Osteocyte (in vitro differentiated cells): ENCODE measurements at regions not wholly inside any gene's neighbourhood (a gene's known extent, or its start where the extent isn't known, plus 50 kb on each side); places are given as distances from the start of the nearest gene placed in this dataset.
"Not testable (repeated sequence)": the region's sequence is repeated elsewhere in the genome, so short reads cannot be mapped to it uniquely, and the experiment has no call there.

ENCODE experiments used
- DNase-seq: peaks from one replicate; pipeline ENCODE4 v3.0.0; 2021; ENCODE audit warnings: mixed read lengths; ENCODE audit not compliant: unreplicated experiment; ENCODE audit errors: extremely low spot score
- H3K27ac Mint-ChIP-seq: one replicate; pipeline ENCODE4 v1.8.0; 2021; ENCODE audit warnings: mild to moderate bottlenecking, mixed read lengths; ENCODE audit not compliant: unreplicated experiment
- H3K27me3 Mint-ChIP-seq: one replicate; pipeline ENCODE4 v1.8.0; 2021; ENCODE audit warnings: mixed read lengths; ENCODE audit not compliant: unreplicated experiment
- H3K36me3 Mint-ChIP-seq: one replicate; pipeline ENCODE4 v1.8.0; 2021; ENCODE audit warnings: mixed read lengths; ENCODE audit not compliant: unreplicated experiment
- H3K4me1 Mint-ChIP-seq: one replicate; pipeline ENCODE4 v1.8.0; 2021; ENCODE audit warnings: mixed read lengths; ENCODE audit not compliant: unreplicated experiment
- H3K4me3 Mint-ChIP-seq: one replicate; pipeline ENCODE4 v1.8.0; 2021; ENCODE audit warnings: mild to moderate bottlenecking, moderate library complexity, mixed read lengths; ENCODE audit not compliant: unreplicated experiment
- H3K9me3 Mint-ChIP-seq: one replicate; pipeline ENCODE4 v1.8.0; 2021; ENCODE audit warnings: mixed read lengths; ENCODE audit not compliant: unreplicated experiment
- CTCF ChIP-seq: fragments of 200-600 bp; sonication (generic); IDR thresholded peaks from 2 replicates; pipeline ENCODE4 v1.5.0; 2021; ENCODE audit warnings: antibody characterized with exemption, mild to moderate bottlenecking, moderate library complexity

GRCh38 chr5:121479337-121479736 is 372.3 kb upstream of the FTMT start:
- no peaks in the 10 kb centered on the region for H3K4me1 Mint-ChIP-seq

GRCh38 chr5:121485281-121485680 is 366.4 kb upstream of the FTMT start:
- no peaks in the 10 kb centered on the region for H3K36me3 Mint-ChIP-seq
- no peak overlapping the region for H3K4me3 Mint-ChIP-seq
- H3K27ac Mint-ChIP-seq = no peak overlapping the region
- no peak for TF ChIP-seq CTCF
- no peaks in the 10 kb centered on the region for H3K9me3 Mint-ChIP-seq
- no peaks in the 10 kb centered on the region for H3K4me1 Mint-ChIP-seq
- peaks cover 2% of the 10 kb centered on the region for H3K27me3 Mint-ChIP-seq
- no peak for DNase-seq

More at GRCh38 chr5:121479337-121479736, 372.3 kb upstream of the FTMT start:
- Mint-ChIP-seq H3K4me3 (no peak overlapping the region), H3K9me3 (no peaks in the 10 kb centered on the region), H3K27me3 (no peaks in the 10 kb centered on the region), H3K27ac (no peak overlapping the region), H3K36me3 (no peaks in the 10 kb centered on the region)
- DNase-seq = no peak
- no peak for TF ChIP-seq CTCF

- not testable (repeated sequence) for H3K4me3 Mint-ChIP-seq, DNase-seq, H3K9me3 Mint-ChIP-seq, H3K27me3 Mint-ChIP-seq, H3K36me3 Mint-ChIP-seq, H3K4me1 Mint-ChIP-seq, H3K27ac Mint-ChIP-seq
Observed at GRCh38 chr5:121485999-121486398, 365.7 kb upstream of the FTMT start.

GRCh38 chr5:121489972-121490371 is 361.7 kb upstream of the FTMT start:
- no peaks in the 10 kb centered on the region for H3K9me3 Mint-ChIP-seq
- H3K4me3 Mint-ChIP-seq = no peak overlapping the region
- H3K27me3 Mint-ChIP-seq = peaks cover 2% of the 10 kb centered on the region
- no peaks in the 10 kb centered on the region for H3K4me1 Mint-ChIP-seq
- no peaks in the 10 kb centered on the region for H3K36me3 Mint-ChIP-seq
- TF ChIP-seq CTCF = no peak
- no peak for DNase-seq
- H3K27ac Mint-ChIP-seq = no peak overlapping the region

- no peak for TF ChIP-seq CTCF
- no peak for DNase-seq
- Mint-ChIP-seq H3K27me3 (no peaks in the 10 kb centered on the region), H3K36me3 (no peaks in the 10 kb centered on the region), H3K4me1 (no peaks in the 10 kb centered on the region), H3K27ac (no peak overlapping the region), H3K9me3 (no peaks in the 10 kb centered on the region), H3K4me3 (no peak overlapping the region)
Observed at GRCh38 chr5:121497176-121497575, 354.5 kb upstream of the FTMT start.

- Mint-ChIP-seq H3K9me3 (no peaks in the 10 kb centered on the region), H3K4me1 (peaks cover 10% of the 10 kb centered on the region), H3K36me3 (no peaks in the 10 kb centered on the region), H3K27ac (no peak overlapping the region), H3K4me3 (no peak overlapping the region), H3K27me3 (no peaks in the 10 kb centered on the region)
- no peak for TF ChIP-seq CTCF
- no peak for DNase-seq
Observed at GRCh38 chr5:121500310-121500709, 351.4 kb upstream of the FTMT start.
